ENCODE measurements at regions not wholly inside any gene's neighbourhood (a gene's known extent, or its start where the extent isn't known, plus 50 kb on each side); places are given as distances from the start of the nearest gene placed in this dataset.

- ATAC-seq (no peak), DNase-seq (no peak)
- intact Hi-C loops (cut with DNase I, micrococcal nuclease), result no loop called here
Observed at GRCh38 chr12:111185889-111186227, 183.0 kb downstream of the PHETA1 start.

GRCh38 chr12:111185206-111185888 is 183.5 kb downstream of the PHETA1 start:
- intact Hi-C loops (cut with DNase I, micrococcal nuclease), result no loop called here
- no peak for ATAC-seq
- DNase-seq, result no peak

DNA sequence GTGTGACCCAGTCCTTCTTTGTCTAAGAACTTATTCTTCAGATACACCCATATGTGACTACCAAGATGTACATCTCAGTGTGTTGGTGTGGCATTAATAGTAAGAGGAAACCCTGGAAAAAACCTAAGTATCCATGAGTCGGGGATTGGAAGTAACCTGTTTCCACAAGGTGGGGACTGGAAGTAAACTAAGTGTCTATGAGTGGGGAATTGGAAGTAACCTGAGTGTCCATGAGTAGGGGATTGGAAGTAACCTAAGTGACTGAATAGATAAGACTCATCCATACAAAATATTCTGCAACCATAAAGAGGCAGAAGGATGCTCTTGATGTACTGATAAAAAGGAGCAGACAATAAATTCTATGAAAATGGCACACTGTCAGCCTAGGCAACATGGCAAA is 184.7 kb downstream of the PHETA1 start:
- no peak for ATAC-seq
- DNase-seq, result no peak
- intact Hi-C loops (cut with DNase I, micrococcal nuclease), result no loop called here

- DNase-seq (no peak), ATAC-seq (no peak)
- intact Hi-C loops (cut with DNase I, micrococcal nuclease), result no loop called here
Observed at GRCh38 chr12:111183094-111183493, 185.8 kb downstream of the PHETA1 start.

DNA sequence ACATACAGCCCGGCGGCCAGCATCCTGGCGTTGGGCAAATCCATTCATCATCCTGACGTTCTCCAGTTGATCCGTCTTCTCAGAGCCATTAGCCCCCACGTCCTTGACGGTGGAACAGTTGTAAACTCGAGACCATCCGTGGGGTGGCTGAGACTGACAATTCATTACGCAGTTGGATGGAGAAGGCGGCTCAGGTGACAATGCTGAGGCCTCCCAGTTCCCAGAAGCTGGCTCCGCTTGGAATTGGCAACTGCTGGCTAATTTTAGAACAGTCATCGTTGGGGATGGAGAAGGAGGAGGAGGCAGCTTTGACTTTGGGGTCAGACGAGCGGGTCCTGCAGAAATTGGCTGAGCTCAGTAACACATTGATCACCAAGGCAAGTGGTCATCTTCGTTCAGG is 186.5 kb downstream of the PHETA1 start:
- ATAC-seq, result no peak
- intact Hi-C loops (cut with DNase I, micrococcal nuclease), result no loop called here

DNA sequence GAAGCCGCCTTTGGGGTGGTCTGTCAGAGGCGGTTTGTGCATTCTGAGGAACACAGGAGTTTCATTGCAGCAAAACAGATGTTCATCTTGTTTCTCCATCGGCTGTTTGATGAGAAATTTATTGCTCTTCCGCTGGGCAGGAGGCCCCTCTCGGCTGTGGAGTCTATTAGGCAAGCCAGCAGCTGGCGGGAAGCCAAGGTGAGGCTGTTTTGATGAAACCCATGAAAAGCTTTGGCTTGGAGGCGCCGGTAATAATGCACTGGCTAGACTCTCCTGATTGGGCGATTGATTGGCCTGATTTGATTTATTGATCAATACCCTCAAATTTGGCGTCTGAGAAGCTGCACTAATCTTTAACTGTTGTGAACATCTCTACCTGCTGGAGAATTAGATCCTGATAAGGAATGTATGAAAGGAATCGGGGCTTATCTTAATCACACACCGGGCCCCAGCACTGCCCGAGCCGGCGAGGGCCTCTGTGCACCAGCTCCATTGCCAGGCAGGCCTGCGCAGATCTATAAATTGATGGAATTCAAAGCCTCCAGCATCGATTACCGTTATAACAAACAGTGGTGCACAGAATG is 187.7 kb downstream of the PHETA1 start:
- ATAC-seq (no peak), DNase-seq (peak; percentile 34 to 57)
- intact Hi-C loops (cut with DNase I, micrococcal nuclease), result no loop called here

More for the DNA sequence above, 186.5 kb downstream of the PHETA1 start:
- DNase-seq, result no peak

DNA sequence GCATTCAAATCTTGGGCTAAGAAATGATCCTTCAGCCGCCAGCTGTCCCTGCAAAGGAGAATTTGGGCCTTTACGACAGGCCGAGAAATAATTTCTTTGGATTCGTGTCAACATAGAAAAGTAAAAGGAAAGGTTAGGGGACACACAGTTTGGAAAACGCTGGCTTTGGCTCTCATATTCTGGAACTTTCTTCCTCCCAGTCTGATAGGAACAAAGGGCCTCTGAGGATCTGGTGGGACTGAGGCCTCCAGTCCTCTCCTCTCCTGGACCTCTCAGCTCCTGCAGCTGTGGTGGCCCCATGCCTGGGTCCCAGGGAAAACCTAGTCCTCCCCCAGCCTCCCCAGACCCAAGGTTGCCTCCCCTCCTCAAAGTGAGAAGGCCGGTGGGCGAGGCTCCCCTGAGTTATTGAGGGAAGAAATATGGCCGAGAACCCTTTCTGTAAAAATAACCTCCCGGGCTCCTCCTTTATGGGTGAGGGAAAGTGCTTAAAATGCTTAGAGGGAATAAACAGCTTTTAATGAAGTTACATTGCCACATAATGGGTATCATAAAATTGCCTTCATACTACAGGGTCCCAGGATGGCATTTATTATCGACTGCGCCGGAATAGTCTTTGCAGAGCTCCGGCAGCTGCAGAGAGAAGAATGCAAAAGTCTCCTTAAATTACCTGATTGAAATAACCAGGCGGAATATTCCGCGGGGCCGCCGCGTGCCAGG is 188.3 kb downstream of the PHETA1 start:
- intact Hi-C loops (cut with DNase I, micrococcal nuclease), result no loop called here
- no peak for DNase-seq
- no peak for ATAC-seq

- ATAC-seq, result no peak
- no peak for DNase-seq
- intact Hi-C loops (cut with DNase I, micrococcal nuclease), result no loop called here
Observed at GRCh38 chr12:111178181-111179081, 190.5 kb downstream of the PHETA1 start.

DNA sequence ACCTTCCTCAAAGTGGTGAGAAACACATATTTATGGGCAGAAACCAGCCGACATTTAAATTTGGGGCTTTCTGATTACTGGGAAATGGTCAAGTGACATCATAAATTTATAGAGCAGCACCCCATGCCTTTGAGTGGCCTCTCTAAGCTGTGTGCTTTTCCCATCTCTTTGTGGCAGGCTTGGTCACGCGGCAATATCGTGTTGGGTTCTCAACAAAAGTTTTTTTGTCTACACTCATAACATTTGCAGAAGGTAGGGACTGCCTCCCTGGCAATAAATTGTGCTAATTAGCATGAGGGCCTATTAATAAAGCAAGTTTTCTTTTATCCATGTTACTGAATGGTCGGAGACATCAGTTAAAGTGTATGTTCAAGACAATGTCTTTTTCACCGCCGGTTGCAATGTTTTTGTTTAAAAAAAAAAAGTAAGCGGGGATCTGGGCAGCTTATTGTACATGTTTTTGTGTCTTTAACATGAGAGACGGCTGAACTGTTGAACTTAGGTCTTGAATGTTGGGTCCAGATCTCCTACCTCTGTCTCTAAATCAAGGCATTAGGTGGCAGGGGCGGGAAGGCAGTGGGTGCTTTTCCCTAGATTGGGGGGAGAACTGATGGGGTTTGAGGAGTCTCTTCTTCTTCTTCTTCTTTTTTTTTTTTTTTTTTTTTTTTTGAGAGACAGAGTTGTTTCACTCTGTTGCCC is 193.3 kb downstream of the PHETA1 start:
- ATAC-seq (no peak), DNase-seq (no peak)
- intact Hi-C loops (cut with DNase I, micrococcal nuclease), result no loop called here

DNA sequence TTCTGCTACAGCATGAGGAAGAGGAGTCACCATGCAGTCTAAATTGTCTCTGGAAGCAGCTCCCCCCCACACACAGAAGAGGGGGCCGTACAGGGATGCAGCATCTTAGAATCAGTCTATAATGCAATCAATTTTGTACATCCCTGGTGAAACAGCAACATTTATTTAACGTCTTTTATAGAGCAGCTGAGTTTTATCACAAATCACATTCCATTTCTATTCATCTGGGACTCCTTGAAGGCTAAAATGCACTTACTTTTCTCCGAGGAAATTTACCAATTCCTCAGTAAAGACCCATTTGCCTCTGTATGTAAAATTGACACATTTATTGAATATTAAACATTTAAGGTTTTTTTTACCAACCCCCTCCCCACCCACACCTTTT is 193.9 kb downstream of the PHETA1 start:
- intact Hi-C loops (cut with DNase I, micrococcal nuclease), result no loop called here
- ATAC-seq, result no peak
- DNase-seq, result no peak

- ATAC-seq (no peak), DNase-seq (no peak)
- intact Hi-C loops (cut with DNase I, micrococcal nuclease), result no loop called here
Observed at GRCh38 chr12:111174251-111174960, 194.5 kb downstream of the PHETA1 start.

GRCh38 chr12:111173836-111174235 is 195.1 kb downstream of the PHETA1 start:
- ATAC-seq (no peak), DNase-seq (no peak)
- intact Hi-C loops (cut with DNase I, micrococcal nuclease), result no loop called here

GRCh38 chr12:111173391-111173790 is 195.5 kb downstream of the PHETA1 start:
- intact Hi-C loops (cut with DNase I, micrococcal nuclease), result no loop called here
- ATAC-seq (no peak), DNase-seq (no peak)

GRCh38 chr12:111172786-111173185 is 196.1 kb downstream of the PHETA1 start:
- ATAC-seq, result no peak

DNA sequence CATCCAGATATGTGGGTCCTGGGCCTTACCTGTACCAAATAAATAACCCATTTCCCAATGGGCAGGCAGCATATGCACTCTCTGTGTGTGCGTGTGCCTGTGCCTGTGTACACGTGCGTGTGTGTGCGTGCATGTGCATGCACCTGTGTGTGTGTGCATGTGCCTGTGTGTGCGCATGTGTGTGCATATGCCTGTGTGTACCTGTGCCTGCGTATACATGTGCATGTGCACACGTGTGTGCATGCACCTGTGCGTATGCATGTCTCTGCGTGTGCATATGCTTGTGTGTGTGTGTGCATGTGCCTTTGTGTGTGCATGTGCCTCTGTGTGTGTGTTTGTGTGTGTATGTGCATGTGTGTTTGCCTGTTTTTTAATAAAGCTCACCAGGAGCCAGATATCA is 197.1 kb downstream of the PHETA1 start:
- intact Hi-C loops (cut with DNase I, micrococcal nuclease), result no loop called here
- ATAC-seq, result no peak
- DNase-seq, result no peak

More at GRCh38 chr12:111172786-111173185, 196.1 kb downstream of the PHETA1 start:
- intact Hi-C loops (cut with DNase I, micrococcal nuclease), result no loop called here
- DNase-seq, result no peak

DNA sequence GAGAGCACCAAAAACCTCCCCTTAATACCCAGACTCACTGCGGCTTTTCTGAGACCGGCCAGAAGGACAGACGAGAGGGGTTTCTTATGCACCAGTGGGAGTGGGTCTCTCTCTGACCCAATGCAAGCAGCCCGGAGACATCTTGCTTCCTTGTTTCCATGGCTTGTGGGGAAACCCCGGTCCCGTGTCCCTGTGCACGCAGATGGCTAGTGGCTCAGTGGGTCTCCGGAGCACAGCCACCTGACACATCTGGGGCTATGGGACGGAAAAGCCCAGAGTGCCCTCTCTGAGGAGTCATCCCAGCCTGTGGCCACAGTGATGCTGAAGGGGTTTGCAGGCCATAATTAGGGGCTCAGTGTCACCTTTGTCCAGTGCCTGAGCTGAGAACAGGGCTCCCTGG is 197.6 kb downstream of the PHETA1 start:
- intact Hi-C loops (cut with DNase I, micrococcal nuclease), result no loop called here
- no peak for ATAC-seq
- no peak for DNase-seq

DNA sequence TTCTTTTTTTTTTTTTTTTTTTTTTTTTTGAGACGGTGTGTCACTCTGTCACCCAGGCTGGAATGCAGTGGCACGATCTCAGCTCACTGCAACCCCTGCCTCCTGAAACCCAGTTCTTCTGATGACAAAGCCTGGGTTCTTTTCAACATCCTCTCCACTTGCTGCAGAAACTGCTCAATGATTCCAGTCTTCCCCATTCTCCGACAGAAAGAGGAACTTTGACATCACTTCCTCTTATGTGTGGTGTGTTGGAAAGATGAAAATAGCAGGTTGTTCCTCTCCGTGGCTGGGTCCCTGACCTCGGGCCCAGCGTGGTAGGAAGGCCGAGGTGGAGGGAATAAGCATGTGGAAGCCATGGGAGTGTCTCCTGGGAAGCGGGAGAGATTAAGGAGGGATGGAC is 198.4 kb downstream of the PHETA1 start:
- DNase-seq (no peak), ATAC-seq (no peak)
- intact Hi-C loops (cut with DNase I, micrococcal nuclease), result no loop called here

DNA sequence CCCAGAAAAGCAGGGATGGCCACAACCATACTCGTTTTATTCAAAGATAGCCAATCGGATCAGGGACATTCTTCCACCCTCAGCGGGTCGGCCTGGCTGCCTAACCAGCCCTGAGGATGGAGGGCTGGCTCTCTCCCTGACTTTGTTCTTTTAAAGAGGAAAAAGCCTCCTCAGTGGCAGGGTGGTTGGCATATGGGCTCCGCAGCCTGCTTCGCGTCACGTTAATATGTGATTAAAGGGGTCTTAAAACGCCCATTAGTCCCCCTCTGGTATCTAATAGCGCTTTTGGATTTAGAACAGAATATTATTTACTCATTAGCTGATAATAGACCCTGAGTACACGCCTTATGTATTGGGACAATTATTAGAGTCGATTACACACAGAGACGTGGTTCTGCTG is 199.4 kb downstream of the PHETA1 start:
- intact Hi-C loops (cut with DNase I, micrococcal nuclease), result no loop called here
- DNase-seq (no peak), ATAC-seq (no peak)

Data from left colon (tissue), 2 donors.